NCI-H2227 (cell line): ENCODE measurements at regions not wholly inside any gene's neighbourhood (a gene's known extent, or its start where the extent isn't known, plus 50 kb on each side); places are given as distances from the start of the nearest gene placed in this dataset.
A peak's percentile ranks its signal among the peaks of the same experiment; 100 is the strongest.
"Not testable (repeated sequence)": the region's sequence is repeated elsewhere in the genome, so short reads cannot be mapped to it uniquely, and the experiment has no call there.

Experiments used
- DNase-seq: peaks from one replicate; lab custom pipeline; 2025; ENCODE audit not compliant: unreplicated experiment; lab: John Stamatoyannopoulos, UW

- no peak for DNase-seq
These were observed 322.8 kb downstream of the SEC16B start for GRCh38 chr1:177646757-177647730.

DNA sequence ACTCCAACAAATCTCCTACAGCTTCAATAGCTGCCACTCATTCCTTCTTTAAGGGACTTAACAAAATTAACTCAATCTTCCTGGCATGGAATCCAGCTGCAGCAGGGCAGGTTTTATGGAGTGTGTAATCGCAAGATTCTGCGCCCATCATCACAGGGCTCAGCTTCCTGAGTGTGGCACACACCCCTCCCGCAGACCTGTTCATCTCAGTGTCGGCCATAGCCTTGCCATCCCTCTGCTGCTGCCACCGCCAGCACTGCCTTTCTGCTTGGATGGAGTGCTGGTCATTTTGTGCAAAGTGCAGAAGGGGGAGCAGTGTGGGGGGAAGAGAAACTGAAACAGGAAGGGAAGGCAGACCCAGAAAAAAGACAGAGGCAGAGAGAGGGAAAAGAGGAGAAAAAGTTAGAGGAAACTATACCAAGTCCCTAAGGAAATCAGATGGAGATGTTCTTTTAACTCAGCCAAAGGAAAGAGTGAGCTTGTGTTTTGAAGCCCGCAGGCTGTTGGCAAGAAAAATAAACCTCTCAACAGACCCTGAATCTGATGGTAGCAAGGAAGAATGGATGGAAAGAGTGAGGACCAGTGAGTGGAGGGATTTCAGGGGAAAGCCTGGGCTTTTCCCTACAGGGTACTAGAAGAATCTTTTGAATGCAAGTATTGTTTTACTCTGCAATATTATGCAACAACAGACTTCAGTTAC, 324.2 kb downstream of the SEC16B start:
- no peak for DNase-seq

DNA sequence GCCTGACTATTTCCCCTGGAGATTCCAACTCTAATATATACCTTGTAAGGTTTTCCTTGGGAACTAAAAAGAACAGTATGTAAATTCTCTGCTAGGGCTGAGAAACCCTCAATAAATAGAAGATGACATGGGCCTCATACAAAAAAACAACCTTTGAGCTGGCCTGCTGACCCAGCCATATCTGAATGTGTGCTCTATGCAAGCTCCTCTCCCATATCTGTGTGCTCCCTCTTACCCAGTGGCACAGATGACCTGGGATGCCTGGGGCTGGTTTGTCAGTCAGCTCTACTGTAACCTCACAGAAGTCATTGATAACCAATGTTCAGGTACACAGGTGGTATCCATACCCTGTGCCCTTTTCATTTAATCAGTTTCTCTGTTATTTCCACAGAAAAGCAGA, 329.2 kb downstream of the SEC16B start:
- DNase-seq: no peak

GRCh38 chr1:177634151-177634550, 335.7 kb downstream of the SEC16B start:
- DNase-seq: not testable (repeated sequence)

GRCh38 chr1:177632923-177633615, 336.8 kb downstream of the SEC16B start:
- no peak for DNase-seq

- no peak for DNase-seq
These were observed 338.1 kb downstream of the SEC16B start for GRCh38 chr1:177631770-177632169.

- DNase-seq: no peak
These were observed 340.3 kb downstream of the SEC16B start for GRCh38 chr1:177629526-177629925.

DNA sequence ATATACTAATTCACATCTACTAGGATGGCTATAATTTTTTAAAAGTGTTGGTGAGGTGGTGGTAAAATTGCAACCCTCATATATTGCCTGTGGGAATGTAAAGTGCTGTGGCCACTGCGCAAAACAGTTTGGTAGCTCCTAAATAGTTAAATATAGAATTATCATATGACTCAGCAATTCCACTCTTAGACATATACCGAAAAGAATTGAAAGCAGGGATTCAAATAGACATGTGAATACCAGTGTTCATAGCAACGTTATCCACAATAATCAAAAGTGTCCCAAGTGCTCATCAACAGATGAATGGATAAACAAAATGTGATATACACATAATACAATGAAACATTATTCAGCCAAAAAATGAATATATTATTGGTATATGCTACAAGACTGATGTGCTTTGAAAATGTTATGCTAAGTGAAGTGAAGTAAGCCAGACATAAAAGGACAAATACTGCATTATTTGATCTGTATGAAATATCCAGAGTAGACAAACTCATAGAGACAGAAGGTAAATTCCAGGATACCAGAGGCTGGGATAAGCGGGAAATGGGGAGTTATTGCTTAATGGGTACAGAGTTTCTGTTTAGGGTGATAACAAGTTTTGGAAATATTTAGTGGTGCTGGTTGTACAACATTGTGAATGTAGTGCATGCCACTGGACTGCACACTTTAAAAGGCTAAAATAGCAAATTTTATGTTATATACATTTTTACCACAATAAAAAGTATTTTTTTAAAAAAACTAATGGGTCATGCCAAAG, 342.5 kb downstream of the SEC16B start:
- no peak for DNase-seq

GRCh38 chr1:177620636-177621190, 349.1 kb downstream of the SEC16B start:
- no peak for DNase-seq

- DNase-seq: no peak
These were observed 354.6 kb downstream of the SEC16B start for GRCh38 chr1:177615251-177615650.

GRCh38 chr1:177611402-177611801, 358.5 kb downstream of the SEC16B start:
- DNase-seq: no peak

DNA sequence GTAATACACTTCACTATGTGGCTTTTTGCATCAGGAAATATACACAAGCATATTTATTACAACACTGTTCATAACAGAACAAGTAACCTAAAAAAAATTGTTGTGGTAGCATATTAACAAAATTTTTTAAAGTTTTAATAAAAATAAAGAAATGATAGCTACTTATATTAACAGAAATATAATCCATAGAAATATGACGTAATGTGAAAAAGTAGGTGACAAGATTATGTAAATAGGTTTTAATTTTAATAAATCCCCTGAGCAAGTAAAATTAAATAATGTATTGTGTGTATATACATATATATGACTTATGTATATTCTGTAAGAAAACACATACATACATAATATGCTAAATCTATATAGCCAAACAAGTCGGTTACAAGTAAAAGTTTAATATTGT, 359.9 kb downstream of the SEC16B start:
- DNase-seq: no peak

DNA sequence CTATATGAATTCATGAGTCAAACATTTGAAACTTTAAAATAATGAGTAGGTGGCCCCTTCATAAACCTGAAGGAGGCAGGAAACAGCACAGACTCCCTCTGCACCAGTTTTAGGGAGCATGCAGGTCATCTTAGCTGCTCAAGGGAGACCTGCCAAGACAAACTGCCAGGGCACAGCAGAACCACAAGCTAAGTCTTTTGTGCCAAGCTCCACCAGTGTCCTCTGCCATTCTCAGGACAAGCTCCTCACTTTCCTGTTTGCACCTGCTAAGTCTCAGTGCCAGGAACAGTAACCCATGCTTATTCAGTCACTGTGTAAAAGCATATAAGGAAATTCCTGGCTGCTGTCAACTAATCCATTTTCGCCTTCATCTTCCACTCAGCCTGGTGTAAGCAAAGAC, 368.9 kb downstream of the SEC16B start:
- DNase-seq: no peak

DNA sequence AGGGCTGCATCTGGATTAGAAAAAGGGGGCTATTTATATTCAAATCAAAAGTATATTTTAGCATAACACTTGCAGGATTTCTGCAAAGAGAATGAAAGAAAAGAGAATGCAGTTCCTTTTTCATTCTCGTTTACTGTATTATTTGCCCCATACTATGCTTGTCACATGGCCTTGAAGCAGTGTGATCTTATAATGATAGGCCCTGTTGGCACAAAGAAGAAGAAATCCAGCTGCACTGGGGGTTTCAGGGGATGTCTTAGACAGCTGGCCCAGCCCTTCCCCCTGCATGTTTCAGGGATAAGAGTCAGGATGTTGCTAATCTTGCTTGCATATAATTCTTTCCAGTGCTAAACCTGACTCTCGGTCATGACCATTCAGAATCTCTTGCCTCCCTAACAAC, 369.5 kb downstream of the SEC16B start:
- DNase-seq: peak; percentile 30

DNA sequence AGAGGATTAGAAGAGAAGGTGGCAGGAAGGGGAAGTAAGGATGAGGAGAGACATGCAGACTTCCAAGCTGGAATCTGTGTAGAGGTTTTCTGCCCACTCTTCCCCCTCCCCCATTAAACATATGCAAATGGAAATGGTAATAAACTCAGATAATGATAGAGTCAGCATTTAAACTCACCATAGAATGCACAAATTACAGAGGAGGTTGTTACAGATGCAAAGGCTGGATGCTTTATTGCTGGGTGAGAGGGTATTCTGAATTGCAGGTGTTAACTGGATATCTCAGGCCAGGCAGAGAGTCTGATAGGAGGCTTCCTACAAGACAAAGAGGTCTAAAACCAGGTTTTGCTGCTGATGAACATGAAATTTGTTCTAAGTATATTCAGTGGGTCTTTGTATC, 372.5 kb downstream of the SEC16B start:
- DNase-seq: no peak

GRCh38 chr1:177596485-177596884, 373.4 kb downstream of the SEC16B start:
- DNase-seq: no peak

GRCh38 chr1:177593105-177593504, 376.8 kb downstream of the SEC16B start:
- no peak for DNase-seq

DNA sequence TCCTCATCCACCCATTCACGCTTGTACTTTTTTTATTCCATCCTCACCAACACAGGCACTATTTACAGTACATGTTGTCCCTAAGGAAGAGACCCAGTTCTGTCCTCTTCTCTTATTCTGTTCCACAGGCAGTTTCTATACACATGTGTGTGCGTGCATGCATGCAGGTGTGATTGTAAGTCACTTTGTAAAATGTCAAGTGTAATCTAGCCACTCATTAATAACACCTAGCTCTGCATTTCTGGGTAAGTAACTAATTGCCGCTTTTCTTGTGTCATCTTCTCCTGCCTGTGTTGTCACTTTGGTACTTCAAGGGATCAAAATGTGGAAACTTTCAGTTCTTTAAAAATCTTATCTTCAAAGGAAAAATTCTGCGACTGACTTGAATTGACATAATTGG, 377.2 kb downstream of the SEC16B start:
- DNase-seq: no peak

DNA sequence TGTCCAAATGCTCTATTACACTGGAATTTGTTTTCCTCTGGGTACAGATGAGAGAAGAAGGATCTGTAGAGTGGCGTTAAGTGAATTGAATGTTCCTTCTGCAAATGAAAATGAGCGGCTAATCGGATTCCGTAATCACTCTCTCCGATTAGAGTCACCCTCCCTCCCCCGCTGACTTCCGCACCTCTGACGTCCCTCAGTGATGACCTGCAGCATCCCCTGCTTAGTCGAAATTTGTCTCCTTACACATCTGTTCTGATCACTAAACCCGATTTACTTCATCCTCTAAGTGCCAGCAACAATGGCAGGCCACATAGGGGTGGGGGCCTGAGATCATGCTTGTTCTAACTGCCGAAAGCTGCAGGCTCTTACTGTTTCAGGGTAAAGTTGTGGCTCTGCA, 378.7 kb downstream of the SEC16B start:
- DNase-seq: no peak

GRCh38 chr1:177589166-177589565, 380.7 kb downstream of the SEC16B start:
- DNase-seq: no peak

- no peak for DNase-seq
These were observed 383.4 kb downstream of the SEC16B start for GRCh38 chr1:177586429-177586828.
